Non-pigmented ciliary epithelial cell (primary cell): ENCODE measurements at regions not wholly inside any gene's neighbourhood (a gene's known extent, or its start where the extent isn't known, plus 50 kb on each side); places are given as distances from the start of the nearest gene placed in this dataset.

ENCODE experiments used
- DNase-seq: peaks from one replicate; pipeline ENCODE4 v3.0.0-alpha.2; 2010; ENCODE audit warnings: low read depth

DNA sequence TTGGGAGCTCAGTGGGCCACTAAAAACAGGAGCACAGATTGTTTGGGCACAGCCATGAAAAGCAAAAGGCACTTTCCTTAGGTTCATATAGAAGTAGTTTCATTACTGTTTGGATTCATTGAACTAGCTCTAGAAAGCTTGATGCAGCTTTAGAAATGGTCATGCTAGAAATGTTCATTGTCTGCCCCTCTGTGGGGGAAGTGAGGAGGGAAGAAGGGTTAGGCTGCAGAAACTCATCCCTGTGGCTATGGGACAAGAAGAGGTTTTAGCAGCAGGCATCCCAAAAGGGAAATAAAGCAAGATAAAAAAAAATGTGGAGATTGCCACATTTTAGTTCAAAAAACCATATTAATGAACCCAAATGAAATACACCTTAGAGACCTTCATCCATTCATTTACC, 359.6 kb upstream of the PTBP2 start:
- DNase-seq, result no peak

DNA sequence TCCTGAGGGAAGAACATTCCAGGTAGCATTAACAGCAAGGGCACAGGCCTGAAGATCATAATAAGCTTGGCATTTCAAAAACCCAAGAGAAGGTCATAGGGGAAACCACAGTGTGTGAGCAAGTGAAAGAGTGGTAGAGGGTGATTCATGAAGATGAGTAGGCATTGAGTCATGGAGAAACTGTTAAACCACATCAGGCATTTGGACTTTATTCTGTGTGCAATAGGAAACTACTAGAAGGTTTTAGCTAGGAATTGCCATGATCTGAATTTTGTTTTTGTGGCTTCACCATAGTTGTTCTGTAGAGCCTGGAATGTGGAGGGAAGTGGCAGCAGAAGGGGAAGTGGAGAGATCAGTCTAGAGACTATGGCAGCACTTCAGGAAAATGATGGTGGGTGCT, 359.0 kb upstream of the PTBP2 start:
- peak; percentile 97 for DNase-seq

DNA sequence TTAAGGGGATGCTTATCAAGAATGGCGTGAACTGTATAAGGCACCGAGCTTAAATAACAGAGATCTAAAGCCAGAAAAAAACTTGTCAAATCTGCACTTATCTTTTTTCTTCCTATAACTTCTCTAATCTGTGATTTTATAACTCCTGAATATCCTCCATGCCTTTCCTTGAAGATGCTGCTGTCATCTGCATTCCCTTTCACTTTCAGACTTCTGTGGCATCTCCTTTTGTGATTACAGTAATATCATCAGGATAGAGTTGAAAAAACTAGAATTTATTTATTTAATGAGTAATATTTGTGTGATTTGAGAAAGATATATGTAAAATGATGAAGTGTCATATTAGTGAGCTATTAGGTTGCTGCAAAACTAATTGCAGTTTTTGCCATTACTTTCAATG, 357.8 kb upstream of the PTBP2 start:
- DNase-seq, result no peak

DNA sequence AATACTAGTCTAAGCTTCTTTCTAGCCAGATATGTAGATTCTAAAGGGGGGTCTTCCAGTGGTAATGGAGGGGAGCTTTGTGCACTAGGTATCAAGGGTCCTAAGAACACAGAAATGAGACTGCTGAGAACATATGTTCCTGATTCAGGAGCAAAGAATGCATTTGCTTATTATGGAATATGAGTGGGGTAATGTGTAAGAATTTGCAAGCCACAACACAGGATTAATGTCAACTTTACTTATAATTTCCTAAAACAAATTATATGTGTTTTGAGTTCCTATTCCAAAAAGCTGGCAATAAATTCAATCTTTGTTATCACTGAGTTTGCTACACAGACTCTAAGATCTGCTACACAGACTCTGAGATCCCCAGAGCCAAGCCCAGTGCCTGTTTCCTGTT, 357.0 kb upstream of the PTBP2 start:
- DNase-seq, result no peak

DNA sequence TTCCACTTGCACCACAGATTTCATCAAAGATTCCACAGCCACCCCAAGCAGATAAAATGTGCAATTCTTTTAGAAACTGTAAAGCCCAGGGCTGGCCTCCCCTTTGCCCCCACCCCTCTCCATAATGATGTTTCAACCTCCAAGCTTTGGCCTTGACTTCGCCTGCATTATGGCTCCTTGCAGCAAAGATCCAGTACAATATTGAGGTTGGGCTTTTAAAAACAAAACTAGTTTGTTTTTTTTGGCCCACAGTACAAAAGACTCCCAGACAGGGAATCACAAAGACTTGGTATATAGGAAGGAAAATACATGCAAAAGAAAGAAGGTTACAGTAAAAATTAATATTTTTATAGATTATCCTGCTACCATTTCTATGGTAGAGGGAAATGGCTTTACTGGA, 356.5 kb upstream of the PTBP2 start:
- no peak for DNase-seq

DNA sequence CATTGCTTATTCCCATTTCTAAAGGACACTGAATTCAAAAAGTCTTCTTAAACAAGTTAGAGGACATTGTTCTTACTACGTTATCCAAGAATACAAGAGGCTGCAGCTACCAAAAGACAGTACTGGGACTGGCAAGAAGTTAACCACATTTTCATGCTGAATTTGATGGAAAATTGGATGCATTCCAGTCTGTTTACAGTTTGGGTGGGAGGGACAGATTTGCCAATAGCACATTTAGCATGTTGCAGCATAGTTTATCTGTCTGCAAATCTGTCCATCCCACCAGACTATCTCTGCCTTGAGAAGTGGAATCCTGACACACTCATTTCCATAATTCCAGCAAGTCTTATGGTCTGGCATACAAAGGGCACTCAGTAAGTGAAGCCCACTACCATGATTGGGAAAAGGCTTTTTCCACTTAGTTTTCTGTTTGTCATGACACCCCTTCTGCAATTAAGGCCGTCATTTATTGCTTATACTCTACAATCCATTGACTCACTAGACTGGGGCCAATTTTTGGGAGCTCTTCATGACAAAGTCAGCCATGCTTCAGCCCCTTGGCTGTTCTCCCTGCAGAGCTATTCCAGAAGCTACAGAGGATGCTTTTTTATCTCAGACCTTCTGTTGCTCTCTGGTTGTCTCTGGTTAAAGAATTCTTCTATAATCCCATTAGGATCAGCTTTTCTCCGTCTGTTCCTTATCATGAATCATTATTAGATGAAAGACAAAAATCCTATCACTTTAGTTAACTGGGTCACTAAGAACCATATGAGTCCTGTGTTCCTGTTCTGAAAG, 355.8 kb upstream of the PTBP2 start:
- no peak for DNase-seq

DNA sequence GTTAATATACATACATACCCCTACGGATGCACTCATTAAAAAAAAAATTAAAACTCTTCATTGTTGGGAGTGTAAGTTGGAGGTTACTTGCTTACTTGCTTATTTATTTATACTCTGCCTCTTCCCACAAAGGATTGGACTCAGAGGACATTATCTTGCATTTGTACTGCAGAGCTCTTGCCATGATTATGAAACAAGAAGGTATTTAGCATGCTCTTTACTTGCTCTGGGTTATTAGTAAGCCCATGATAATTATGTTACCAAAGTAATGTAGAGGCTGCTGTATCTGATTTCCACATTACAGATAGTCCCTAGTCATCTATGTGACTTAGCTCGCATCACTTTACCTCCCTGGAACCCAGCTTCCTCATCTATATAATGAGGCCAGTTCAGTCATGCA, 355.1 kb upstream of the PTBP2 start:
- no peak for DNase-seq

DNA sequence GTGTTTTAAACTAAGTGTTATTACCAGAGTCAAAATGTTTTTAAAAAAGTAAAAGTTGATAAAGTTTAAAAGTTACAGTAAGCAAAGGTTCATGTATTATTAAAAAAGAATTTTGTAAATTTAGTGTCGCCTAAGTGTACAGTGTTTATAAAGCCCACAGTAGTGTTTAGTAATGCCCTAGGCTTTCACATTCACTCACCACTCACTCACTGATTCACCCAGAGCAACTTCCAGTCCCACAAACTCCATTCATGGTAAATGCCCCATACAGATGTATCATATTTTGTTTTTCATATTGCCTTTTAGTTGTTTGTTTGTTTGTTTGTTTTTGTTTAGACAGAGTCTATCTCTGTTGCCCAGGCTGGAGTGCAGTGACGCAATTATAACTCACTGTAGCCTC, 353.8 kb upstream of the PTBP2 start:
- DNase-seq, result no peak

DNA sequence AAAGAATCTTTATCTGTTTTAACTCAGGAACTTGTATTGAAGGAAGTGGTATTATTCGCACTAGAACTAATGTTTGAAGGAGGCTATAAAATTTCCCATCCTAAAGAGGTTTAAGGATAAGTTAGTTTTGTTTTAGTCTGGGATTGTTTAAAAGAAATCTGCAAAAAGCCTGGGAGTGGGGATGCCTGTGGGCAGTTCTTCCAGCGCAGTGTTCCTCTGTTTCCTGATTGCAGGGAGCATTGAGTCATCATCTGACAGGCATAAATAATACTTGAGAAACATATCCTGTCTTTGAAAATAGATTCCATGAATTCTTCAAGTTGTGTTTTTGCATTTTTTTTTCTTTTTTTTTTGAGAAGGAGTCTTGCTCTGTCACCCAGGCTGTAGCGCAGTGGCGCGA, 350.8 kb upstream of the PTBP2 start:
- peak; percentile 79 for DNase-seq

DNA sequence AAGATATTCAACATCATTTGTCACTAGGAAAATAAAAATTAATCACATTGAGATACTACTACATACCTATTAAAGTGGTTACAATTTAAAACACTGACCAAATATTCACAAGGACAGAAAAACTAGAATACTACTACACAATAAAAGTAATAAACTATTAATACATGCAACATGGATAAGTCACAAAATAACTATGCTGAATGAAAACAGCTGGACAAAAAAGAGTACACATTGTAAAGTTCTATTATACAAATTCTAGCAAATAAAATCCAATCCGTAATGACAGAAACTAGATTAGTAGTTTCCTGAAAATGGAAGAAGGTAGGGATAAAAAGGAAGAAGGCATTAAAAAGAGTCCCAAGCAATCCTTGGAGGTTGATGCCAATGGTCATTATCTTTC, 348.7 kb upstream of the PTBP2 start:
- no peak for DNase-seq

DNA sequence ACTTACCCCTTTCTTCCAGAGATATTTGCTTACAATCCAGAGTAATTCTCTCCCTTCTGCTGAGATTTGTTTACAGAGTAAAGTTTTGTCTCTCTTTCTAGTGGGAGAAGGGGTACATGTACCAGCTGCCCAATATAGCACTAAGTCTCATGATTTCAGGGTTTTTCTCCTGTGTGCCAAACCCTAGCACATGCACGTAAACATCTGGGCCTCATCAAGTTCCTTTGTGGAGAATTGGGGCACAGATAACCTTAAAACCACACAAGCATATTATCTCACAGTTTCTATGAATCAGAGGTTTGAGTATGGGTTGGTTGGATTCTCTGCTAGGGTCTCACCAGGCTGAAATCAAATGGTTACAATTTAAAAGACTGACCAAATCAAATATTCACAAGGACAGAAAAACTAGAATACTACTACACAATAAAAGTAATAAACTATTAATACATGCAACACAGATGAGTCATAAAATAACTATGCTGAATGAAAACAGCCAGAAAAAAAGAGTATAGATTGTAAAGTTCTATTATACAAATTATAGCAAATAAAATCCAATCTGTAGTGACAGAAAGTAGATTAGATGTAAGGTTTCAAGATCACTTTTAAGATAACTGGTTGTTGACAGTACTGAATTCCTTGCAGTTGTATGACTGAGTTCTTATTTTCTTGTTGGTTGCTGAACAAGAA, 347.4 kb upstream of the PTBP2 start:
- DNase-seq, result no peak

DNA sequence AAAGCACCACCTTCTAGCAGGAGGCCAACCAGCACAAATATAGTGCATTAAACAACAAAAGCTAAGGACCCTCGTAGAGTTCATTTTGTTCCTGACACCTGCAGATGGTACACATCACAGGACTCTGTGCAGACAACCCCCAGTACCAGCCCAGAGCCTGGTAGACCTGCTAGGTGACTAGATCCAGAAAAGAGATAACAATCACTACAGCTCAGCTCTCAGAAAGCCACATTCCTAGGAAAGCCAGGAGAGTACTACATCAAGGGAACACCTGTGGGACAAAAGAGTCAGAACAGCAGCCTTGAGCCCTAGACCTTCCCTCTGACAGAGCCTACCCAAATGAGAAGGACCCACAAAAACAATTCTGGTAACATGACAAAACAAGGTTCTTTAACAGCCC, 344.7 kb upstream of the PTBP2 start:
- no peak for DNase-seq

DNA sequence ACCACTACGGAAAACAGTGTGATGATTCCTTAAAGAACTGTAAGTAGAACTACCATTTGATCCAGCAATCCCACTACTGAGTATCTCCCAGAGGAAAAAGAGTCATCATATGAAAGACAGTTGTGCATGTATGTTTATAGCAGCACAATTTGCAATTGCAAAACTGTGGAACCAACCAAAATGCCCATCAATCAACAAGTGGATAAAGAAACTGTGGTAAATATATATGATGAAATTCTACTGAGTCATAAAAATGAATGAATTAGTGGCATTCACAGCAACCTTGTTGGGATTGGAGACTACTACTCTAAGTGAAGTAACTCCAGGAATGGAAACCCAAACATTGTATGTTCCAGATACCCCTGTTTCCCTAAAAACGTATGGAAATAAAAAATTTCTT, 337.0 kb upstream of the PTBP2 start:
- DNase-seq, result no peak

DNA sequence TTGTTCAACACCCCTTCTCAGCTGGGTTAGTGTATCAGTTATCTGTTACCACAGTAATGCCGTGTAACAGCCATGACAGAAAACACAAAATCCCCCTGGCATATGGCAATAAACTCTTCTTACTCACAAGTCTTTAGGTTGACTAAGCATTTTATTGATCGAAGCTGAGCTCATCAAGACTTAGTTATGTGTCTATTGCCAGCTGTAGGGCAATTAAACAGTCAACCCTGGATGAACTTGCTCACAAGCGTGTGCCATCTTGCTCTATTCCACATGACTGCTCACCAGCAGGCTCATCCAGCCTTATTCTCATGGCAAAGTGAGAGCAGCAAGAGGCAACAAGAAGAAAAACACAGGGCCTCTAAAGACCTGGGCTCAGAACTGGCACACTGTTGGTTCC, 333.8 kb upstream of the PTBP2 start:
- DNase-seq, result no peak

DNA sequence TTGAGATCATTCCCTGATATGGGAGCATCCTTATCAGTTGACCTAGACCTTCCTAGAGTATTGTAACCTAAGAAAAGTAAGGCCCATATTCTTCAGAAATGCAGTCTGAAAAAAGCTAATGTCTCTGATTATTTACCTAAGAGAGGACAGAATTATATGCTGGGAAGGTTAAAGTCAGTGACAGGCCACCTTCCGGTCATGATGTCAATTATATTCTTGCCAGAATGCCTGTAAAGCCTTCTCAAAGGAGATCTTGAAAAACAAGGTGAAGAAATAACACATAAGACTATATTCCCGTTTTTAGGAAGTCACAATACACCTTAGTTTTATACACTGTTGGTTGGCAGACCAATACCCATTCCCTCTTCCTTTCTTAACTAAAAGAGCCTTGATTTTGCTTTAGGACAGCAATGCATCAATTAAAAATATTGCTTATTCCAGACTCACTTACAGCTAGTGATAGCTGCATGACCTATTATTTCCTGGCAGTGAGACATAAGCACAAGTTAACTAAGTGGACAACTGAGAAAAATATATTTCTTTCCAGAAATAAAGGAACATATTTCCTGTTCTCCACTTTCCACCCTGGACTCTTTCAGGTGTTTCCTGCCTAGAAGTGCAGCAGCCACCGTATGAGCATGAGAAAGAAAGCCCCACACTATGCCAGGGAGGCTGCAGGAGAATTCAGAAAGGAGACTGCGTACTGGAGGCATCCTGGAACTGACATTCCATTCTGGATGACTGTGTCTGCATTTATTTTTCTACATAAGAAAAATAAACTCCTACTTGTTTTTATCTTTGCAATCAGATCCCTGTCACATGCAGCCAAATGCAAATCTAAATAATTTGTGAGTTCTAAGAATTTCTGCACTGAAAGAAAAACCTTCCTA, 332.9 kb upstream of the PTBP2 start:
- no peak for DNase-seq

DNA sequence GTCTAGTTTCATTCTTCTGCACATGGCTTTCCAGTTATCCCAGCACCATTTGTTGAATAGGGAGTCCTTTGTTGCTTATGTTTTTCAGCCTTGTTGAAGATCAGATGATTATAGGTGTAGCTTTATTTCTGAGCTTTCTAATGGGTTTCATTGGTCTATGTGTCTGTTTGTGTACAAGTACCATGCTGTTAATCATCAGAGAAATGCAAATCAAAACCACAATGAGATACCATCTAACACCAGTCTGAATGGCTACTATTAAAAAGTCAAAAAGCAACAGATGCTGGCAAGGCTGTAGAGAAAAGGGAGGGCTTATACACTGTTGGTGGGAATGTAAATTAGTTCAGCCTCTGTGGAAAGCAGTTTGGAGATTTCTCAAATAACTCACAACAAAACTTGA, 321.5 kb upstream of the PTBP2 start:
- DNase-seq, result no peak

DNA sequence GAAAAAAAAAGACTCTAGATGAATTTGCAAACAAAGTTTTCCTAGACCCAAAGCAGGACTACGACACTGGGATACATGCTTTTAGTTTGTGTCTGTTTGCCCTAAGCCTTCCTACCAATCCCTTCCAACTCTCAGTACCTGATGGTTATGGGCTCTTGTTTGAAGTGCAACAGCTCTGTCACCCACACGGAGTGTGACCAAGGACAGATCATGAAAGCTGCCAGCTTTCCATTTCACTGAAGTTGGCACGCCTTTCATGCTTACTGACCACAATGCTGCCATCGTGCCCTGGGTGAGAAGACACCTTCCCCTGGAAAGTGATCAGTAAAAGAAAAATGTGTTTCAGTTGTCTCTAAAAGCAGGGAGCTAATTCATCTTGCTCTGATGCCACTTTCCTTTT, 312.5 kb upstream of the PTBP2 start:
- no peak for DNase-seq

DNA sequence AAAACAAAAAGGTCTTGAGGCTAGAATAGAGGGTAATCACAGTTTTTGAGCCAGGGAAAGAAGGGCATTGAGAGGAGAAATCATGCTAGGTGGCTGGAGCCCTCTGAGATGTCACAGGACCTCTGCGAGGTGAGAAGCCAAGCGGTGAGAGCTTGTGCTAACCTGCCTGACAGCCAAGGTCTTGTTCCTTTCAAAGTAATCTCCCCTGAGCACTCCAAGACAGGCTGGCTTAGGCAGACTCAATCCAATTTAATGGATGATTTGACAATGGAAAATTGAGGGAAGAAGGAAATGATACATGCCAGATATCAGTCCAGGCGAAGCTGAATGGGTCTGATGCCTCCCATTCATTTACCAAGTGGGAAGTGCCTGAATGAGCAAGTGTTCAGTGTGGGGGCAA, 311.9 kb upstream of the PTBP2 start:
- DNase-seq, result no peak

DNA sequence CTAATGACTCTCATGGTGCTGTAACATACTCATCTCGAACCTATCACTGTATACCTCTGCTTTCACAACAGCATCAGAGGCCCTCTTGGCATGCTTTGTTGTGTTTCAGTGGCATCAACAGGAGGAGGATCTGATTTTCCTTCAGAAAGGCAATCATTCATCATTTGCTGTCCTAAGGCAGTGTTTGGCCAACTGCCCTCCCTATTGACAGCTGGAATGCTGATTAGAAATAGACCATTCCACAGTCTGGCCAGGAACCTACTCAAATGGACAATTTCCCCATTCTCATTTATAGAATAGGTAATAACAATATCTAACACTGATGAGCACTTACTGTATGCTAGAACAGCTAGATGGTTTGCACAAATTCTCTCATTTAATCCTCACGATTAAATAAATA, 310.6 kb upstream of the PTBP2 start:
- DNase-seq, result no peak

DNA sequence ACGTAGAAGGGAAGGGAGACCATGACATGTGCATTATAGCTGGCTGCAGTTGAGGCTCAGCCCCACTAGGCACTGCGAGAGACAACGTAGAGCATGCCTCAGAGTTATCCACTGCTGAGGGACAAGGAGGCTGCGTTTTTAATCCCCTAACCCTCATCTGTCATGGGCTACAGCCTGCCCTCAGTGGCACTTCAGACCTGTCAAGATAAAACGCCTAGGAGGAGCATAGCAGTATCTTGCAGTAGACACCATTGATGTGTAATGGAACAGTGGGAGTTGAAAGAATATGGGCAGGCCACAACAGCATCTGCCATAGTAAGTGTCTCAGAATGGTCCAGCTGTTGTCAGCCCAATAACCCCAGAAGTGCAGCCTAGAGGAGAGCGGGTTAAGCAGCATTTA, 307.0 kb upstream of the PTBP2 start:
- no peak for DNase-seq

DNA sequence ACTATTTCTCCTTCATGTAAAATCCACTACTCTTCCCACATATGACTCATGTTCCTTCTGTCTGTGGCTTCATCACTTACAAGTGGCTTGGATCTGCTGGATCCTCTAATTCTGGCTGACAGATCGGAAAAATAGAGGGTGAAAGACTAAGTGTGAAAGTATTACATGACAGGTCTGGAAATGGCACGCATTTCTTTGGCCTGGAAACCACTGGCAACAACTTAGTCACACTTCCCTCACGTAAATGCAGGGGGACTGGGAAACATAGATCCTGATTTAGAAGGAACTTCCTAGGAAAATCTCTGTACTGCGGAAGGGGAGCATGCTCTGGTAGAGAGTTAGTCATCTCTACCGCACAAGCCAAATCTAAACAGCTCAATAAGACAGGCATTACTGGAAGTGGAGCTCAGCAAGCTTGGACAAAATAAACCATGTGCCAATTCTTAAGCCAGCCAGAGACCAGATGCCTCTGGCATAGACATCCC, 305.4 kb upstream of the PTBP2 start:
- DNase-seq, result peak; percentile 95

DNA sequence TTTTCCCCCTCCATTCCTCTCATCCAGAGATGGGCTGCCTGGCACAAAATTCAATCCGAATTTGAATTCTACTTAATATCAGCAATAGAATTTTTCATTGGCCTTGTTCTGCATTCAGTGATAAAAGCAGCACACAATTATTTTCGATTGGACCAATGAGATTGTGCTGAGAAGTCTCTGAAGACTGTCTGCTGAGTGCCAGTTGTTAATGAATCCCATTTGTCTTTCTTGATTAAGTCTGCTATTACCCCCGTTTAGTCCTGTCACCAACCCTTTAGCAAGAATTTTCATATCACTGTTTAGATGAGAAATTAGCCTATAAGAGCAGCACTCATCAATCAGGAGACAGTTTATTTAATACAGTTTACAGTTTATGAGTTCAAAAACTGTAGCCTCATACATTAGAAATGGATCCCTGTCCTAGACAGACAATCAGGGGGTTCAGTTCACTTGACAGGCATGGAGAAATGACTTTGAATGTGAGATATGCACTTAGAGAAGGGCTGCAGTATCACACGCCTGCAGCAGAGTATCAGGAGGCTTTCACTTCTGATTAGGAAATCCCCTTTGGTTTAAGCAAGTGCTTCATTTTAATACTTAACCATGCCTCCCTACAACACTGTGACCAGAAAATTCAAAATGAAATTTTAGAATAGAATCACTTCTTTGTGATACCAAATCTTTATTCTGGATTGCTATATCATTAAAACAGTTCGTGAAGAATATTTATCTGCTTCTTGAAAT, 304.7 kb upstream of the PTBP2 start:
- DNase-seq, result no peak
